HG03060 (cell line): ENCODE measurements at regions not wholly inside any gene's neighbourhood (a gene's known extent, or its start where the extent isn't known, plus 50 kb on each side); places are given as distances from the start of the nearest gene placed in this dataset.
"Not testable (repeated sequence)": the region's sequence is repeated elsewhere in the genome, so short reads cannot be mapped to it uniquely, and the experiment has no call there.

Source experiments
- ATAC-seq: cut with Tn5 transposase; IDR thresholded peaks from one replicate; pipeline ENCODE4 v1.9.1; 2021; ENCODE audit warnings: low read depth, moderate number of reproducible peaks; ENCODE audit not compliant: unreplicated experiment

GRCh38 chr7:73918926-73919693 is 58.2 kb downstream of the TMEM270 start:
- ATAC-seq, result no peak

- ATAC-seq, result no peak
Measured at GRCh38 chr7:73919694-73920375, 58.9 kb downstream of the TMEM270 start.

GRCh38 chr7:73920406-73921134 is 59.6 kb downstream of the TMEM270 start:
- ATAC-seq, result no peak

- ATAC-seq, result no peak
Measured at GRCh38 chr7:73921623-73922528, 60.9 kb downstream of the TMEM270 start.

- not testable (repeated sequence) for ATAC-seq
Measured at GRCh38 chr7:73928644-73929043, 67.7 kb downstream of the TMEM270 start.

- no peak for ATAC-seq
Measured at GRCh38 chr7:73931502-73931901, 70.5 kb downstream of the TMEM270 start.

GRCh38 chr7:73932364-73932763 is 71.4 kb downstream of the TMEM270 start:
- no peak for ATAC-seq

- no peak for ATAC-seq
Measured at GRCh38 chr7:73933091-73933490, 72.1 kb downstream of the TMEM270 start.

GRCh38 chr7:73936967-73937366 is 76.0 kb downstream of the TMEM270 start:
- no peak for ATAC-seq

- ATAC-seq, result not testable (repeated sequence)
Measured at GRCh38 chr7:73937650-73938049, 76.7 kb downstream of the TMEM270 start.

GRCh38 chr7:73939528-73939927 is 78.6 kb downstream of the TMEM270 start:
- no peak for ATAC-seq

- ATAC-seq, result no peak
Measured at GRCh38 chr7:73940701-73941238, 79.8 kb downstream of the TMEM270 start.

GRCh38 chr7:73941836-73942551 is 81.0 kb downstream of the TMEM270 start:
- no peak for ATAC-seq

GRCh38 chr7:73945022-73945421 is 83.0 kb upstream of the ELN start:
- ATAC-seq, result no peak

GRCh38 chr7:73948287-73948686 is 79.7 kb upstream of the ELN start:
- ATAC-seq, result no peak

- no peak for ATAC-seq
Measured at GRCh38 chr7:73952266-73952665, 75.7 kb upstream of the ELN start.

GRCh38 chr7:73954181-73954580 is 73.8 kb upstream of the ELN start:
- no peak for ATAC-seq

- ATAC-seq, result no peak
Measured at GRCh38 chr7:73954861-73955260, 73.1 kb upstream of the ELN start.

GRCh38 chr7:73960548-73960947 is 67.4 kb upstream of the ELN start:
- ATAC-seq, result no peak
